Astrocyte (in vitro differentiated cells and primary cell): ENCODE measurements at regions not wholly inside any gene's neighbourhood (a gene's known extent, or its start where the extent isn't known, plus 50 kb on each side); places are given as distances from the start of the nearest gene placed in this dataset.

Experiments
- DNase-seq: peaks from one replicate; pipeline ENCODE4 v3.0.0-alpha.2; 2010; ENCODE audit warnings: low read depth
- FAIRE-seq: peaks from 2 replicates; lab custom pipeline; 2011; peaks lifted over from hg19 to GRCh38; lab: Jason Lieb, UNC
- H2AFZ ChIP-seq: 2 replicates; pipeline ENCODE4 v1.6.0; 2012; ENCODE audit warnings: low read depth, low read length, inconsistent platforms
- H3K27ac ChIP-seq: 2 replicates; pipeline ENCODE4 v1.5.1; 2011; ENCODE audit warnings: low read depth, low read length, inconsistent platforms
- H3K27me3 ChIP-seq: 2 replicates; pipeline ENCODE4 v1.6.0; 2011; ENCODE audit warnings: low read length, inconsistent platforms; ENCODE audit not compliant: insufficient read depth
- H3K36me3 ChIP-seq: 2 replicates; pipeline ENCODE4 v1.5.1; 2011; ENCODE audit warnings: low read length, inconsistent platforms; ENCODE audit not compliant: insufficient read depth
- H3K4me1 ChIP-seq: 2 replicates; pipeline ENCODE4 v1.5.1; 2011; ENCODE audit warnings: low read length, inconsistent platforms; ENCODE audit not compliant: insufficient read depth
- H3K4me2 ChIP-seq: 2 replicates; pipeline ENCODE4 v1.6.0; 2012; ENCODE audit warnings: low read length, inconsistent platforms
- H3K4me3 ChIP-seq: 2 replicates; pipeline ENCODE4 v1.5.1; 2011; ENCODE audit warnings: low read depth, mild to moderate bottlenecking, low read length, inconsistent platforms; ENCODE audit not compliant: insufficient read depth
- H3K79me2 ChIP-seq: 2 replicates; pipeline ENCODE4 v1.6.0; 2012; ENCODE audit warnings: mild to moderate bottlenecking, low read length, inconsistent platforms; ENCODE audit not compliant: insufficient read depth
- H3K9ac ChIP-seq: 2 replicates; pipeline ENCODE4 v1.6.0; 2012; ENCODE audit warnings: mild to moderate bottlenecking, low read length, inconsistent platforms
- H3K9me3 ChIP-seq: 2 replicates; pipeline ENCODE4 v1.5.1; 2012; ENCODE audit warnings: low read depth, mild to moderate bottlenecking, low read length, inconsistent platforms; ENCODE audit not compliant: insufficient read depth
- H4K20me1 ChIP-seq: 2 replicates; pipeline ENCODE4 v1.6.0; 2012; ENCODE audit warnings: low read length, inconsistent platforms; ENCODE audit not compliant: insufficient read depth
- H3K27ac Mint-ChIP-seq: one replicate; pipeline ENCODE4 v1.8.0; 2021; ENCODE audit warnings: mild to moderate bottlenecking, mixed read lengths; ENCODE audit not compliant: unreplicated experiment
- H3K27me3 Mint-ChIP-seq: one replicate; pipeline ENCODE4 v1.8.0; 2021; ENCODE audit warnings: low read depth, mixed read lengths; ENCODE audit not compliant: unreplicated experiment
- H3K36me3 Mint-ChIP-seq: one replicate; pipeline ENCODE4 v1.8.0; 2021; ENCODE audit warnings: low read depth, mixed read lengths; ENCODE audit not compliant: unreplicated experiment
- H3K4me1 Mint-ChIP-seq: one replicate; pipeline ENCODE4 v1.8.0; 2021; ENCODE audit warnings: low read depth, mixed read lengths; ENCODE audit not compliant: unreplicated experiment
- H3K4me3 Mint-ChIP-seq: one replicate; pipeline ENCODE4 v1.8.0; 2021; ENCODE audit warnings: mild to moderate bottlenecking, moderate library complexity, mixed read lengths; ENCODE audit not compliant: unreplicated experiment
- H3K9me3 Mint-ChIP-seq: one replicate; pipeline ENCODE4 v1.8.0; 2021; ENCODE audit warnings: mild to moderate bottlenecking, mixed read lengths; ENCODE audit not compliant: unreplicated experiment
- CTCF ChIP-seq: IDR thresholded peaks from 2 replicates; pipeline ENCODE4 v1.5.1; 2011; ENCODE audit warnings: low read depth, mild to moderate bottlenecking, inconsistent platforms, low read length, moderate library complexity; ENCODE audit not compliant: insufficient read depth
- EZH2 ChIP-seq: IDR thresholded peaks from 2 replicates; pipeline ENCODE4 v1.6.1; 2012; ENCODE audit warnings: mild to moderate bottlenecking, low read length, inconsistent platforms; ENCODE audit not compliant: insufficient read depth

DNA sequence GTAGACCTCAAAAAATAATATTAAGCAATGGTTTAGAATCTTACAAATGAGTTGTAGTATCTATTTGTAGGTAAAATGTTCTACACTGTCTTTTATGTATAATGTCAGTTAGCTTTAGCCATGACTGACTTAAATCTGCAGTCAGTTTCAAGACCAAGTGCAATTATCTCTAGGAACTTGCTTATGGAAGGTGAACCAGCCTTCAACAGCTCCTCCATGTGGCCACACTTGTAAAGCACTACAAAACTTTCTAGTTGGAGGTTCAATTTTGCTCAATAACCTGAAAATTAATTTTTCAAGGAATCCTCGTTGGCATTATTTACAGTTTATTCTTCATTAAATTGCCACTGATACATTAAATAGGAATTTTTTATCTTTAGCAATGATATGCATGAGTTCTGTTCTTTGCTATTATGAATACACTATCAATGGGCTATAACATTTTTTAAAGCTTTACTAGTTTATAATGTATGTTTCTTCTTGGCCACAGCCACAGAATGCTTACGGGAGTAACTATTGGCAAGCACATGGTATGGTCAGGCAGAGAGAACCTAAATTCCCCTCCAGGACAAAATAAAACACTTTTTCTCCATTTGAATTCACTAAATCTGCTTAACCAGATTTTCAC is 315.3 kb upstream of the UBE2E2 start:
- H3K36me3 Mint-ChIP-seq = no peaks in the 10 kb centered on the region
- peaks cover 11% of the 10 kb centered on the region for H3K27me3 Mint-ChIP-seq
- Histone ChIP-seq H3K79me2 (no peaks in the 10 kb centered on the region), H3K4me1 (no peaks in the 10 kb centered on the region), H3K27ac (no peak overlapping the region), H3K4me2 (no peak overlapping the region), H3K36me3 (no peaks in the 10 kb centered on the region), H3K4me3 (no peak overlapping the region), H3K9ac (no peak overlapping the region), H3K9me3 (no peaks in the 10 kb centered on the region), H2AFZ (no peak overlapping the region), H4K20me1 (no peaks in the 10 kb centered on the region), H3K27me3 (peaks cover 5% of the 10 kb centered on the region)
- no peak overlapping the region for H3K27ac Mint-ChIP-seq
- no peaks in the 10 kb centered on the region for H3K4me1 Mint-ChIP-seq
- TF ChIP-seq CTCF = peak; percentile 58
- no peak for TF ChIP-seq EZH2
- no peak for FAIRE-seq
- H3K9me3 Mint-ChIP-seq = no peaks in the 10 kb centered on the region
- peak; percentile 6 for DNase-seq
- no peak overlapping the region for H3K4me3 Mint-ChIP-seq

GRCh38 chr3:22893101-22893500 is 310.0 kb upstream of the UBE2E2 start:
- DNase-seq (no peak), FAIRE-seq (no peak)
- H3K79me2 ChIP-seq = no peaks in the 10 kb centered on the region
- H2AFZ ChIP-seq = no peak overlapping the region
- no peaks in the 10 kb centered on the region for H3K9me3 ChIP-seq
- Mint-ChIP-seq H3K36me3 (no peaks in the 10 kb centered on the region), H3K4me1 (no peaks in the 10 kb centered on the region), H3K4me3 (no peak overlapping the region), H3K9me3 (no peaks in the 10 kb centered on the region), H3K27ac (no peak overlapping the region), H3K27me3 (peaks cover 17% of the 10 kb centered on the region)
- no peak overlapping the region for H3K9ac ChIP-seq
- H3K36me3 ChIP-seq = no peaks in the 10 kb centered on the region
- no peak overlapping the region for H3K4me2 ChIP-seq
- no peaks in the 10 kb centered on the region for H3K4me1 ChIP-seq
- no peaks in the 10 kb centered on the region for H4K20me1 ChIP-seq
- TF ChIP-seq CTCF (no peak), EZH2 (no peak)
- no peak overlapping the region for H3K27ac ChIP-seq
- H3K27me3 ChIP-seq = peaks cover 5% of the 10 kb centered on the region
- no peak overlapping the region for H3K4me3 ChIP-seq

DNA sequence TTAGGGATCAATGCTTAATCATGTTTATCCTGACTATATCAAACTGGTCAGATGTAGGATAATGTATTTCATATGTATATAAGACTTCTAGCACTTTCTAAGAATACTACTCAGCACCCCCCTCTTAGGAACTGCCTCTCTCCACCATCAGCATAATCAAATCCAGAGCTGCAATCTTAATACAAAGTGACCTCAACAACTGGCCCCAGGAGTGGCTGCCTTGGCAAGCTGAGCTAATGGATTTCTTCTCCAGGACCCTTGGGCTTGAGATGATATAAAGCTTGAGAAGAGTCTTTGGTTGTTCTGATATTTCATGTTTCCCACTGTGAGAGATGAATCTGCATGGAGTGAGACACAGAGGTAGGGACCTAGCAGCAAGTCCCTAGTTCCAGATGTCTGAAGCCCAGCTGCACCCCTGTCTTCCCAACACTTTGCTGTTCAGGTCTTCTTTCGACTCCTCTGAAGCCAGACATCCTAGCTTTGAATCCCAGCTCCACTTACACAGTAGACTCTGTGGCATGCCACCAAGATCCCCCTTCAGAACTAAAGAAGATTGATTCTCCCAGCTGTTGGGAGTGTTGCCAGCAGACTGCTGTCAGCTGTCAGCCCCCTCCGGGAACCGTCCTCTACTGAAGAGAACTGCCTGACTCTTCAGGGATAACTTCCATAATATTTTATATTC is 309.3 kb upstream of the UBE2E2 start:
- DNase-seq (no peak), FAIRE-seq (no peak)
- no peak overlapping the region for H3K4me2 ChIP-seq
- no peaks in the 10 kb centered on the region for H3K36me3 Mint-ChIP-seq
- H3K4me1 Mint-ChIP-seq = no peaks in the 10 kb centered on the region
- H3K27me3 Mint-ChIP-seq = peaks cover 15% of the 10 kb centered on the region
- no peak overlapping the region for H3K4me3 Mint-ChIP-seq
- H2AFZ ChIP-seq = no peak overlapping the region
- H3K9me3 ChIP-seq = no peaks in the 10 kb centered on the region
- H3K79me2 ChIP-seq = no peaks in the 10 kb centered on the region
- peaks cover 5% of the 10 kb centered on the region for H3K27me3 ChIP-seq
- no peaks in the 10 kb centered on the region for H3K9me3 Mint-ChIP-seq
- H4K20me1 ChIP-seq = no peaks in the 10 kb centered on the region
- H3K27ac Mint-ChIP-seq = no peak overlapping the region
- no peak for TF ChIP-seq CTCF
- TF ChIP-seq EZH2 = no peak
- H3K9ac ChIP-seq = no peak overlapping the region
- H3K27ac ChIP-seq = no peak overlapping the region
- no peaks in the 10 kb centered on the region for H3K36me3 ChIP-seq
- H3K4me1 ChIP-seq = no peaks in the 10 kb centered on the region
- H3K4me3 ChIP-seq = no peak overlapping the region
